ENCODE measurements at regions not wholly inside any gene's neighbourhood (a gene's known extent, or its start where the extent isn't known, plus 50 kb on each side); places are given as distances from the start of the nearest gene placed in this dataset.

- BruUV-seq (replicated peaks) = no TSS peak
- Histone ChIP-seq H3K9me3 (ENCODE audit: control insufficient read depth in 1 of 2, insufficient read depth in 1 of 2, low read depth in 1 of 2, low read length in 2 of 2) (no peaks in the 10 kb centered on the region), H3K4me3 (replicated peaks in 1 of 2; ENCODE audit: low read depth in 1 of 2, low read length in 2 of 2) (no peak overlapping the region), H3K9me2 (ENCODE audit: insufficient read depth) (no peaks in the 10 kb centered on the region), H3K4me2 (ENCODE audit: low read length) (no peak overlapping the region), H3K27me3 (ENCODE audit: insufficient read depth, low read length) (no peaks in the 10 kb centered on the region), H2AFZ (ENCODE audit: low read depth, low read length, poor library complexity, severe bottlenecking) (no peak overlapping the region), H3K79me2 (ENCODE audit: insufficient read depth, low read length) (no peaks in the 10 kb centered on the region), H3K4me1 (ENCODE audit: control insufficient read depth in 1 of 2, insufficient read depth in 2 of 2, low read length in 2 of 2) (no peaks in the 10 kb centered on the region), H3K27ac (ENCODE audit: low read depth, low read length) (no peak overlapping the region), H3K36me3 (ENCODE audit: control insufficient read depth in 1 of 2, insufficient read depth in 2 of 2, low read length in 2 of 2) (no peaks in the 10 kb centered on the region), H3K9ac (ENCODE audit: low read length) (no peak overlapping the region), H4K20me1 (ENCODE audit: insufficient read depth) (no peaks in the 10 kb centered on the region)
- POLR2A ChIA-PET = no interaction called here
- DNase-seq (ENCODE audit: low read depth, low spot score) (no peak), ATAC-seq (no peak)
- RAD21 ChIA-PET (ENCODE audit: low non-redundant PET in 1 of 2, low total read pairs in 2 of 2, uncharacterized antibody in 2 of 2, unreplicated experiment in 2 of 2) = no interaction called here
- no peak for TF ChIP-seq ZNF274 (IDR thresholded peaks at IDR 0.05; ENCODE audit: low read depth, low read length)
- no peak for TF ChIP-seq SRF (IDR thresholded peaks at IDR 0.05; ENCODE audit: low read depth)
- no peak for TF ChIP-seq ELF1 (IDR thresholded peaks at IDR 0.05; ENCODE audit: borderline replicate concordance, low read depth)
- no peak for TF ChIP-seq YY1 (IDR thresholded peaks at IDR 0.05; ENCODE audit: extremely low read depth, insufficient replicate concordance, low read depth, low read length)
- TF ChIP-seq EZH2 (IDR thresholded peaks at IDR 0.05) = no peak
- TF ChIP-seq CEBPB (IDR thresholded peaks at IDR 0.05; ENCODE audit: low read depth) = no peak
- no peak for TF ChIP-seq TCF7L2 (IDR thresholded peaks at IDR 0.05; ENCODE audit: borderline replicate concordance, extremely low read depth, insufficient read depth, insufficient read length)
- TF ChIP-seq, protein P1, sequence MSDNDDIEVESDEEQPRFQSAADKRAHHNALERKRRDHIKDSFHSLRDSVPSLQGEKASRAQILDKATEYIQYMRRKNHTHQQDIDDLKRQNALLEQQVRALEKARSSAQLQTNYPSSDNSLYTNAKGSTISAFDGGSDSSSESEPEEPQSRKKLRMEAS (IDR thresholded peaks at IDR 0.05) = no peak
- no peak for TF ChIP-seq POLR2AphosphoS5 (IDR thresholded peaks at IDR 0.05; ENCODE audit: low read depth, low read length)
- TF ChIP-seq EGR1 (IDR thresholded peaks at IDR 0.05; ENCODE audit: low read depth) = no peak
- no peak for TF ChIP-seq JUND (IDR thresholded peaks at IDR 0.05)
- TF ChIP-seq, protein P2, sequence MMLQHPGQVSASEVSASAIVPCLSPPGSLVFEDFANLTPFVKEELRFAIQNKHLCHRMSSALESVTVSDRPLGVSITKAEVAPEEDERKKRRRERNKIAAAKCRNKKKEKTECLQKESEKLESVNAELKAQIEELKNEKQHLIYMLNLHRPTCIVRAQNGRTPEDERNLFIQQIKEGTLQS (IDR thresholded peaks at IDR 0.05) = no peak
- no peak for TF ChIP-seq FOSL1 (IDR thresholded peaks at IDR 0.05; ENCODE audit: low read depth)
- TF ChIP-seq POLR2A (IDR thresholded peaks at IDR 0.05; ENCODE audit: borderline replicate concordance, extremely low read depth, insufficient read depth, insufficient read length) = no peak
- TF ChIP-seq RAD21 (IDR thresholded peaks at IDR 0.05; ENCODE audit: low read depth) = no peak
- no peak for TF ChIP-seq CTCF (IDR thresholded peaks at IDR 0.05 in 2 of 3, conservative IDR thresholded peaks at IDR 0.05 in 1 of 3; ENCODE audit: borderline replicate concordance in 1 of 3, insufficient read depth in 1 of 3, low read depth in 2 of 3, low read length in 2 of 3)
- TF ChIP-seq, protein P3, sequence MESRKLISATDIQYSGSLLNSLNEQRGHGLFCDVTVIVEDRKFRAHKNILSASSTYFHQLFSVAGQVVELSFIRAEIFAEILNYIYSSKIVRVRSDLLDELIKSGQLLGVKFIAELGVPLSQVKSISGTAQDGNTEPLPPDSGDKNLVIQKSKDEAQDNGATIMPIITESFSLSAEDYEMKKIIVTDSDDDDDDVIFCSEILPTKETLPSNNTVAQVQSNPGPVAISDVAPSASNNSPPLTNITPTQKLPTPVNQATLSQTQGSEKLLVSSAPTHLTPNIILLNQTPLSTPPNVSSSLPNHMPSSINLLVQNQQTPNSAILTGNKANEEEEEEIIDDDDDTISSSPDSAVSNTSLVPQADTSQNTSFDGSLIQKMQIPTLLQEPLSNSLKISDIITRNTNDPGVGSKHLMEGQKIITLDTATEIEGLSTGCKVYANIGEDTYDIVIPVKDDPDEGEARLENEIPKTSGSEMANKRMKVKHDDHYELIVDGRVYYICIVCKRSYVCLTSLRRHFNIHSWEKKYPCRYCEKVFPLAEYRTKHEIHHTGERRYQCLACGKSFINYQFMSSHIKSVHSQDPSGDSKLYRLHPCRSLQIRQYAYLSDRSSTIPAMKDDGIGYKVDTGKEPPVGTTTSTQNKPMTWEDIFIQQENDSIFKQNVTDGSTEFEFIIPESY (IDR thresholded peaks at IDR 0.05; ENCODE audit: extremely low read depth, insufficient replicate concordance, low read length) = no peak
- TF ChIP-seq, protein P4, sequence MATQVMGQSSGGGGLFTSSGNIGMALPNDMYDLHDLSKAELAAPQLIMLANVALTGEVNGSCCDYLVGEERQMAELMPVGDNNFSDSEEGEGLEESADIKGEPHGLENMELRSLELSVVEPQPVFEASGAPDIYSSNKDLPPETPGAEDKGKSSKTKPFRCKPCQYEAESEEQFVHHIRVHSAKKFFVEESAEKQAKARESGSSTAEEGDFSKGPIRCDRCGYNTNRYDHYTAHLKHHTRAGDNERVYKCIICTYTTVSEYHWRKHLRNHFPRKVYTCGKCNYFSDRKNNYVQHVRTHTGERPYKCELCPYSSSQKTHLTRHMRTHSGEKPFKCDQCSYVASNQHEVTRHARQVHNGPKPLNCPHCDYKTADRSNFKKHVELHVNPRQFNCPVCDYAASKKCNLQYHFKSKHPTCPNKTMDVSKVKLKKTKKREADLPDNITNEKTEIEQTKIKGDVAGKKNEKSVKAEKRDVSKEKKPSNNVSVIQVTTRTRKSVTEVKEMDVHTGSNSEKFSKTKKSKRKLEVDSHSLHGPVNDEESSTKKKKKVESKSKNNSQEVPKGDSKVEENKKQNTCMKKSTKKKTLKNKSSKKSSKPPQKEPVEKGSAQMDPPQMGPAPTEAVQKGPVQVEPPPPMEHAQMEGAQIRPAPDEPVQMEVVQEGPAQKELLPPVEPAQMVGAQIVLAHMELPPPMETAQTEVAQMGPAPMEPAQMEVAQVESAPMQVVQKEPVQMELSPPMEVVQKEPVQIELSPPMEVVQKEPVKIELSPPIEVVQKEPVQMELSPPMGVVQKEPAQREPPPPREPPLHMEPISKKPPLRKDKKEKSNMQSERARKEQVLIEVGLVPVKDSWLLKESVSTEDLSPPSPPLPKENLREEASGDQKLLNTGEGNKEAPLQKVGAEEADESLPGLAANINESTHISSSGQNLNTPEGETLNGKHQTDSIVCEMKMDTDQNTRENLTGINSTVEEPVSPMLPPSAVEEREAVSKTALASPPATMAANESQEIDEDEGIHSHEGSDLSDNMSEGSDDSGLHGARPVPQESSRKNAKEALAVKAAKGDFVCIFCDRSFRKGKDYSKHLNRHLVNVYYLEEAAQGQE (IDR thresholded peaks at IDR 0.05; ENCODE audit: low read depth) = no peak
- no peak for TF ChIP-seq SP1 (IDR thresholded peaks at IDR 0.05; ENCODE audit: low read depth)
- no peak for TF ChIP-seq SIN3A (IDR thresholded peaks at IDR 0.05; ENCODE audit: low read depth)
- CTCF ChIA-PET = no interaction called here
- intact Hi-C loops (cut with micrococcal nuclease) = no loop called here
Observed at GRCh38 chr15:70257047-70257446, 159.3 kb upstream of the TLE3 start.
